T47D (cell line): ENCODE measurements at regions not wholly inside any gene's neighbourhood (a gene's known extent, or its start where the extent isn't known, plus 50 kb on each side); places are given as distances from the start of the nearest gene placed in this dataset.

ENCODE experiments used
- DNase-seq, 2 experiments: peaks; one replicate each; pipeline versions ENCODE4 v3.0.0 to v3.0.0-alpha.2; 2011 to 2012; ENCODE audit warnings: low read depth in 1 of 2, low spot score in 1 of 2
- JUND ChIP-seq: IDR thresholded peaks from 2 replicates; pipeline ENCODE4 v1.6.1; 2012; ENCODE audit warnings: low read depth
- in situ Hi-C: cut with HindIII; loops from 2 replicates; pipeline ENCODE4 v1.10.0; 2016; ENCODE audit warnings: low sequenced_read_pairs, low pct_unique_long_range_greater_than_20kb

DNA sequence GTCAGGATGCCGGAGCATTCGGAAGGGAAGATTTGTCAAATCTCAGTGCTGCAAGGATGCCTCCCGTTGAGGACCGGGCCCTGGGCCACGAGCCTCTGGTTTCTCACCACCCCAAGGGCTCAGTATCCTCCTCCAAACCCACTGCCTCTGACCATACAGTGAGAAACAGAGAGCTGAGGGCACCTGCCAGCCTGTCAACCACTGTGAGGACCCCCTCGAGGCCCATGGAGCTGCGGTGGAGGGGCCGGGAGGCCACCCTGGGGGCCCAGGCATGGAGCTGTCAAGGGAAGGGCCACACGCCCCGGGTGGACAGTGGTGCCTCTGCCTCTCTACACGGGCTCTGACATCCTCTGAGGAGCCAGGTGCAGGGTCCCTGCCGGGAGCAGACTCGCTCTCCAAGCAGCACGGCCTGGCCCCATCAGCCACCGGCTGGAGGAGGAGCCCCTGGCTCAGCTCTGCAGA, 248.0 kb upstream of the TCERG1L start:
- no peak for TF ChIP-seq JUND
- DNase-seq, result no peak
- in situ Hi-C loops, result no loop called here

DNA sequence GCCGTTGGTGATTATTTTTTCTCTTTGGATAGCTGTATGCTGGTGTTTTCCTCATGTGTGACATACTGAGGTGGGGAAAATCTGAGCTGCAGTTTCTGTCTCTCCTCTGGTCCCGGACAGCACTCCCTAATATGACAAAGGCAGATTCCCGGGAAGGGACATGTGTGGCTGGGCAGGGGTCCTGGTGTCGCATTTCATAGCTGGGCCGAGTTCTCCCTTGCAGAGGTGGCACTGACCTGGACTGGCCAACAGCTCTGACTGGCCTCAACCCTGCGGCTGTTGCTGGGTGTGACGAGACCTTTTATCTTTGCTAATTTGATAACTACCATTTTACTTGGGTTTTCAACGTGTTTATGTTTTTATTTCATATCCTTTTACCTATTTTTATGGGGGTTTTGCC, 248.6 kb upstream of the TCERG1L start:
- in situ Hi-C loops, result no loop called here
- TF ChIP-seq JUND, result no peak
- DNase-seq, result no peak

DNA sequence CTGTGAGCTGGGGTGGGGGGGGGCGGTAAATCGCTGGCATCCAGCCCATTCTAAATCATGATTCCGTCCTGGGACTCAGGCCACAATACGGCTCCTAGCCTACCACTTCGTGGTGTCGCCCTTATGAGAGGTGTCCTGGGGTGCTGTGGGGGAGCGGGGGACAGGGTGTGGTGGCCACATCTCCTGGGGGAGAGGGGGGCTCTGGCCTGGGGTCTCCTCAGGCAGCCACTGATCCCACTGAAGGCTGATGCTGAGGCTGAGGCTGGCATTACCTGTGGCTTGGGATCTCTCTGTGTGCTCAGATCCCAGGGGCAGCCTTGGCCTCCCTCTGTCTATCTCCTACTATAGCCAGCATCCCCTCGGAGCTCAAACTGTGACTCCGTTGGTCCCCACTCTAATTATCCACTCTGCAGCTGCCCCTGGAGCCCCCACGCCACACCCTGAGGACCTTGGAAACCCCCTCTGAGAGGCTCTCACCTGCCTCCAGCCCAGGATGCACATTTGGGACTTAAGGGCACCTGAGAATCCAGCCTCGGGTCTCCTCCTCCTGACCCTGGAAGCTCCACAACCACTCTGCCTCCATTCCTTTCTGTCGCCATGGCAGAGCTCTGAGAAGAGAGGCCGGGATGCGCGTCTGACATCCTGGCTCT, 249.3 kb upstream of the TCERG1L start:
- TF ChIP-seq JUND, result no peak
- in situ Hi-C loops, result no loop called here
- no peak for DNase-seq

DNA sequence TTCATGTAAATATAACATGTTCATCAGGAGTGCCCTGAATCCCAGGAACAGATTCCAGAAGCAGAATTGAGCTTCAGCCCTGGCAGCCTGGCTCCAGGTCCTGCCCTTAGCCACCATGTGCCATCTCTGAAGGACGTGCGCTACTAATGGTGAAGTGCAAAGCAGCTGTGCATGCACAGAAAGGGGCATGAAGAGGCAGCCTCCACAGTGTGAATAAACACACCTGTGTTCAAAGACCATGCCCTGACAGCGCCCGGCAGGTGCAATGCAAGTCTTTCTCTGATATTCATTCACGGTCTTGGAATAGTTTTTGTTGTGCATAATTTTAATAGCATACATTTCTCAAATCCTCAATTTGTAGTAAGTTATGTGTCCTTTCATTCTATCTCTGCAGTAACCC, 250.4 kb upstream of the TCERG1L start:
- no peak for TF ChIP-seq JUND
- no peak for DNase-seq
- in situ Hi-C loops, result no loop called here

DNA sequence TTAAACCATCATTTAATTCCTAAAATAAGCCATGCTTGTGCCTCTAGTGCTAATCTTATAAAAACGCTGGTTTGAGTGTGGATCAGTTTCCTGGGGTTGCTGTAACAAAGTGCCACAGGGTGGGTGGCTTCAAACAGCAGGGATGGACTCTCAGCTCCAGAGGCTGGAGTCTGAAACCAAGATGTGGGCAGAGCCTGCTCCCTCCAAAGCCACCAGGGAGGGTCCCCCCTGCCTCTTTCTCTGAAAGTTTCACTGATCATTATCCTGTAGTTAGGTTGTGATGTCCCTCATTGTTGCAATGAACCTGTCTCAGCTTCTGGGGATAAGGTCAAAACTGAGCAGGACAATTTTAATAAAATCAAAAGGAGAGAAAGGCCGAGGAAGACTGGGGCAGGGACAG, 251.9 kb upstream of the TCERG1L start:
- in situ Hi-C loops, result no loop called here
- DNase-seq, result no peak
- TF ChIP-seq JUND, result no peak

DNA sequence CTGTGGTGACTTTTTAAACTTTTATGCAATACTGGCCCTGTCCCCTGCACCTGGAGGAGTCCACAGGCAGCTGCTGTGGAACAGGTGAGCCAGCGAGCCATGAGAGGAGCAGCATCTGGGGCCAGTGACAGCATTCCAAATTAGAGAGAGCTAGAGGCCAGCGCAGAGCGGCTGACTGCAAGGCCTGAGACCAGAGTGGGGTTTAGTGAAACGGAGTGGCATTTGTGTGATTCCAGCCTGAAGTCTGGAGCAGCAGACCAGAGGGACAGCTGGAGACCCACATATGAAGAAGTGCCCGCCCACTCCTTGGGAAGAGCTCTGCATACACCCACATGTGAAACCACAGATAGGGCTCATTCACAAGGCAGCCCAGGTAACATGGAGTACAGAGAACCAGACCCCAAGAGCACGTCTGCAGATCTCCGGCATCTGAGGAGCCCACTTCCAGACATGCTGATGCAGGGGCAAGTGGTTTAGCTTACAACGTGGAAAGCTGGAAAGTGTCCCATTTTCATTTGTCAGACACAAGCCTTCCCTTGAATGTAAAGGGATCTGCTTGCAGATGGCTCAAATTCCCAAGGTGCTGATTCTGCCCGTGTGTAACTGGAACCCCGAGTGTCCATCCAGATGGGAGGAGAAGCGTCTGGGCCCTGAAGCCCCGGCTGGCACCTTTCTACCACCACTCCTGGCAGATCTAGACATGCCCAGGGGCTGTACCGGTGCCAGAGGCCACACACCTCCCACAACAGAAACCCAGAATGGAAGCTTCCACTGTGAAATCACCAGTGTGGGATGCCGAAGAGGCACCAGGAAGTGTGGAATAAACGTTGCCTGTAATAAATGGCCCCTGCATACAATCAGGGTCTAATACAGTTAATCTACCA, 256.0 kb upstream of the TCERG1L start:
- no peak for DNase-seq
- in situ Hi-C loops, result no loop called here
- TF ChIP-seq JUND, result no peak

DNA sequence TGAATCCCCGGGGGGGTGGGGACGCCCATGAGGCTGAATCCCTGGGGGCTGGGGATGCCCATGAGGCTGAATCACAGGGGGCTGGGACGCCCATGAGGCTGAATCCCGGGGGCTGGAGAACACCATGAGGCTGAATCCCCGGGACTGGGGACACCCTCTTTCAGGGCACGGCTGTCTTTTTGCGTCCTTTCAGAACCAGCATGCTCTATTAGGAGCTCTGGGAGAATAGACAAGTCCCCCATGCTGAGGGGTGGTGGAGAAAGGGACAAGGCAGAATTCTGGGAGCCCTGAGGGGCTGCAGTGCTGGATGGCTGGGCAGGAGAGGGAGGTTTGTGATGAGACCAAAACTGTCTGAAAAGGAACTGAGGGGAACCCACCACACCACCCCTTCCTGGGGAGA, 257.3 kb upstream of the TCERG1L start:
- in situ Hi-C loops, result no loop called here
- no peak for DNase-seq
- no peak for TF ChIP-seq JUND

DNA sequence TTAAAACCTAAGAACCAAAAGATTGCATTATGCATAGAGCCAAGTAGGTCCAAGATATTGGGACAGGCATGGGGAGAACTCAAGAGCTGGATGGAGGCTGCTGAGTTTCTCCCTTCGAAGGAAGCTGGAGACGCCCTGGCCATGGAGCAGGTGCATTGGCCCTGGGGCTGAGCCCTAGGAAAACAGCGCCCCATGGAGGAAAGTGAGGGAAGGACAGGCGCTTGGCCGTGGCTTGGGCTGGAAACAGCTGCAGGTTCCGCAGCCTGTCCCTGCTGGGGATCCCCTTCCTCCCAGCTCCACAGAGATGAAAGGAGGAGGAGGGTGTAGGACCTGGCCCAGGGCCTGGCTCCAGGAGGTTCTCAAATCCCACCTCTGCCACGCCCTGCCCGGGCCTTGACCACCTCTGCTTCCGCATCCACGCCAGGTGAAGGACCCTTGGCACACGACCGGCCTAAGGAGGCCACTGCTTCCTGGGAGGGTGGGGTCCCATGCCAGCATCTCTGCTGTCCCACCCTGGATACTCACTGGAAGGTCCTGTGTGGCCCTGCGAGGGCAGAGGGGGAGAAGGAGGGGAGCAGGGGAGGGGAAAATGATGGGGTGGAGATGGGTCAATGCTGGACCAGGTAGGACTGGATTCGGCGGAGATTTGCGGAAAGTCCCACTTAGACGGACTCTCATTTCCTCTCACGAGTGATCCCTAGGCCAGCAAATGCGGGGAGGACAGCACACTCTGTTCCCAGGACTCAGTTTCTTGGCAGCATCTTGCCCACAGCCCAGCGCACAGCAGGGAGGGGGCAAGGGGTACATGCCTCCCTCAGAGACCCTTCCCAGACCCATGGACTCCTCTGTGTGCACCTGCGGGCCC, 258.6 kb upstream of the TCERG1L start:
- TF ChIP-seq JUND, result no peak
- DNase-seq, result no peak
- in situ Hi-C loops, result no loop called here

DNA sequence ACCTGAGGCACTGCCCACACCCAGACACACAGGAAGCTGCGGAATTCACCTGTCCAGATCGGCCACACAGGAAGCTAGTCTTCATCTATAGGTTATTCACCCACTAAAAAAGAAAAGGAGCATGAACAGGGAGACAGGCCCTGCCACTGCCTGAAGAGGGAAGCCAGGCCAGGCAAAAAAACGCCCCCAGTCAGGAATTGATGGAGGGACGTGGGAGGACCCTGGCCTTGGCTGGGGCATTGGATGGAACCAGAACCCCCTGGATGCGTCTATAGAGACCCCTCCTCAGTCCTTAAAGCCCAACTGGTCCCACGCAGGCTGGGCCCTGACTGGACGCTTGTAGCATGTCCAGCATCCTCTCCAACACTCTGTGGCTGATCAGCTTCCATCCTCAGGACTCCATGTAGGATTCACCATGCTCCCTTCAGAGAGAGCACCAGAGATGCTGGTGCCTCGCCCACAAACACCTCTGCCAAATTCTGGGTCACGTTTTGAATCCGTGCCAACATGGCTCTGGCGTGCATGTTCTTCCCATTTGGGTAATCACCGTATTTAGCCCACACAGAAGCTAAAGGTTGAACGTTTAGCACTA, 259.3 kb upstream of the TCERG1L start:
- no peak for TF ChIP-seq JUND
- no peak for DNase-seq
- in situ Hi-C loops, result no loop called here

DNA sequence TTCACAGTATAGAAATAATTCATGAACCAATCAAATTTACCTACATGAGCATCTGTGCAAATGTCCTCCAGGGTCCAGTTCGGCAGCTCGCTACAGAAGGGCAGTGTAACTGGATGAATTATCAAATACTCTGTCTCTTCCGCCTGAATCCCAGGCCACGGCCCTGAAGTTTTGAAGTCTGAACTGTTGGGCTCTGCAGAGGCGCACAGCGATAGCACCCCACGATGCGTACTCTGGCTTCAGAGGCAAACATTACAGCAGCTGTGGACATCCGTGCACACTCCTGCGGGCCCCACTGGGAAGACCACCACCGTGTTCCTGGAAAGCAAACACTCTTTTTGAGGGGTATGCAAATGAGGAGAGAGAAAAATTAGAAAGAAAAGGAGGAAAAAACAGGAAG, 259.8 kb upstream of the TCERG1L start:
- DNase-seq, result no peak
- TF ChIP-seq JUND, result no peak
- in situ Hi-C loops, result no loop called here

DNA sequence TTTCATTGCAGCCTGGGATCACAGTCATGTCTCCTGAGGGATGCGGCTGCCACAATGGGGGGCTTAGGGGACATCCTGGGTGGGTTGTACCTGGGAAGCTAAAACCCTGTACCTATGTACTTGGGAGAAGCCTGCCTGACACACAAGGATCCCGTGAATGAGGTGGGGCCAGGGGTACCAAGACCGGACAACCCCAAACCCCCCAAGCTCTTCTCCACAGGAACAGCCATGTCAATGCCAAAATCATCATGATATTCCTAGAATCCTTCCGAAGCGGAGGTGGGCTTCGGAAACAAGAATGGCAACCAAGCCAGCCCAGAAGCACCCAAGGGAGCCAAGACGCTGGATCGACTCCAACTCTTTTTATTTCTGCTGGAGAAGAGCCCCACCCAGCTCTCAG, 260.3 kb upstream of the TCERG1L start:
- no peak for DNase-seq
- no peak for TF ChIP-seq JUND
- in situ Hi-C loops, result no loop called here

DNA sequence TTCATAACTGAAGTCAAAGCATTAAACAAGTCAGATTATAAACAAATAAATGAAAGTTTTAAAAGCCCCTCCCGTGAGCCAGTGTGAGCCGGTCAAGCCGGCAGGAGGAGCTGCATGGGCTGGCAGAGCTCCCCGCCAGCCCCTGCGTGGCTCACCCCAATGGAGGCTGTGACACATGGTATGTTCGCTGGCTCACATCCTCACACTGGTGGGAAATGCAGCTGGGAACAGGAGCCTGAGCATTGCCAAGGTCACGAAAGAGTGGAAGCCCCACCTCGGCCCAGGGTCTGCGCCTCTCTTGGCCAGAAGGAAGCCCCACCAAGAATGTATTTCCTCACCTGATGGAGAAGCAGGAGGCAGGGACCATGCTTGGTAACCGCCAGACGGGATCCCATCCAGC, 261.7 kb upstream of the TCERG1L start:
- no peak for DNase-seq
- no peak for TF ChIP-seq JUND
- in situ Hi-C loops, result no loop called here
